HepG2 (cell line): ENCODE measurements at regions not wholly inside any gene's neighbourhood (a gene's known extent, or its start where the extent isn't known, plus 50 kb on each side); places are given as distances from the start of the nearest gene placed in this dataset.

Source experiments
- ATAC-seq: fragments of 200-7000 bp; cut with Tn5 transposase; 3 replicates; pipeline ENCODE4 v1.9.1; 2020; ENCODE audit warnings: mild to moderate bottlenecking, moderate library complexity
- BruUV-seq: library from RNA; stranded (reverse); fragments of 400-500 nt; replicated peaks from 2 replicates; lab custom pipeline; 2021; lab: Mats Ljungman, UMichigan
- CTCF ChIA-PET: fragments of 300-600 bp; formaldehyde crosslinking; extraction: SDS; loops from one replicate; lab custom pipeline; 2021; ENCODE audit warnings: low total read pairs, inconsistent platforms, low intra/inter-chr PET ratio; lab: Yijun Ruan, JAX
- POLR2A ChIA-PET: fragments of 350-600 bp; sonication (Branson Sonifier 250); formaldehyde crosslinking; loops from one replicate; lab custom pipeline; 2020; ENCODE audit warnings: antibody characterized with exemption, inconsistent platforms; lab: Yijun Ruan, JAX
- DNase-seq: peaks from one replicate; pipeline ENCODE4 v3.0.0-alpha.2; 2015; ENCODE audit warnings: low spot score
- FAIRE-seq: peaks from 3 replicates; lab custom pipeline; 2011; peaks lifted over from hg19 to GRCh38; lab: Jason Lieb, UNC
- H2AFZ ChIP-seq: one replicate; pipeline ENCODE4 v1.6.1; 2011; ENCODE audit warnings: low read length, inconsistent platforms
- H3K27ac ChIP-seq: fragments of 300-600 bp; 3 replicates; pipeline ENCODE4 v1.8.0; 2011; ENCODE audit warnings: mixed run types, mild to moderate bottlenecking, mixed read lengths, low read length, inconsistent platforms; ENCODE audit not compliant: insufficient read depth; ENCODE audit errors: extremely low read length
- H3K27me3 ChIP-seq, 2 experiments: fragments of 200-600 bp in 1 of 2; 2 replicates in 1 of 2; 3 replicates in 1 of 2; pipeline versions ENCODE4 v1.6.0 to v1.8.0; 2011; ENCODE audit warnings: low read length in 2 of 2, mild to moderate bottlenecking in 2 of 2, moderate library complexity in 2 of 2, inconsistent platforms in 1 of 2; ENCODE audit not compliant: insufficient read depth in 2 of 2, control insufficient read depth in 1 of 2
- H3K36me3 ChIP-seq, 2 experiments: fragments of 200-600 bp in 1 of 2; replicated peaks in 1 of 2; 2 replicates in 1 of 2; 3 replicates in 1 of 2; pipeline versions ENCODE4 v1.5.1 to v1.8.0; 2011; ENCODE audit warnings: low read length in 2 of 2, inconsistent platforms in 1 of 2; ENCODE audit not compliant: insufficient read depth in 2 of 2, control insufficient read depth in 1 of 2
- H3K4me1 ChIP-seq: 2 replicates; pipeline ENCODE4 v1.5.1; 2012; ENCODE audit warnings: low read length, inconsistent platforms; ENCODE audit not compliant: insufficient read depth
- H3K4me2 ChIP-seq: 2 replicates; pipeline ENCODE4 v1.6.0; 2011; ENCODE audit warnings: low read depth, low read length, inconsistent platforms
- H3K4me3 ChIP-seq, 3 experiments: fragments of 200-600 bp in 1 of 3; sonication (generic), shearing (Covaris generic) in 1 of 3; replicated peaks in 1 of 3; 2 replicates each; pipeline ENCODE4 v1.5.1; 2011 to 2016; ENCODE audit warnings: low read length in 3 of 3, inconsistent platforms in 2 of 3, low read depth in 2 of 3, mild to moderate bottlenecking in 2 of 3, control low read depth in 1 of 3, mixed read lengths in 1 of 3; ENCODE audit not compliant: insufficient read depth in 1 of 3
- H3K79me2 ChIP-seq: one replicate; pipeline ENCODE4 v1.6.1; 2011; ENCODE audit warnings: low read length, inconsistent platforms; ENCODE audit not compliant: insufficient read depth
- H3K9ac ChIP-seq: 2 replicates; pipeline ENCODE4 v1.6.0; 2011; ENCODE audit warnings: mild to moderate bottlenecking, low read depth, low read length, inconsistent platforms; ENCODE audit not compliant: insufficient read depth
- H3K9me3 ChIP-seq: 2 replicates; pipeline ENCODE4 v1.5.1; 2012; ENCODE audit warnings: mild to moderate bottlenecking, low read length
- H4K20me1 ChIP-seq: 2 replicates; pipeline ENCODE4 v1.6.0; 2011; ENCODE audit warnings: inconsistent platforms, mild to moderate bottlenecking, low read length, moderate library complexity; ENCODE audit not compliant: insufficient read depth
- AHR ChIP-seq: IDR thresholded peaks from 2 replicates; pipeline ENCODE4 v1.6.1; 2018; ENCODE audit warnings: missing genetic modification reagents, missing compliant biosample characterization
- CENPX ChIP-seq: sonication (generic); formaldehyde crosslinking; IDR thresholded peaks from 2 replicates; pipeline ENCODE4 v1.9.0; 2021; ENCODE audit warnings: mild to moderate bottlenecking, missing genetic modification reagents, moderate library complexity
- FUBP1 ChIP-seq: sonication (generic); formaldehyde crosslinking; IDR thresholded peaks from 2 replicates; pipeline ENCODE4 v1.5.1; 2020; ENCODE audit warnings: missing genetic modification reagents, mild to moderate bottlenecking, borderline replicate concordance
- KIAA2018 ChIP-seq: sonication (generic); formaldehyde crosslinking; IDR thresholded peaks from 2 replicates; pipeline ENCODE4 v1.5.0; 2020; ENCODE audit warnings: mild to moderate bottlenecking, missing genetic modification reagents, borderline replicate concordance
- MYC ChIP-seq: sonication (generic); formaldehyde crosslinking; IDR thresholded peaks from 2 replicates; pipeline ENCODE4 v1.9.0; 2021; ENCODE audit warnings: missing genetic modification reagents, borderline replicate concordance
- PLRG1 ChIP-seq: fragments of 450-650 bp; conservative IDR thresholded peaks from 2 replicates; pipeline ENCODE4 v1.6.1; 2016
- ZBTB20 ChIP-seq: sonication (generic); formaldehyde crosslinking; IDR thresholded peaks from 2 replicates; pipeline ENCODE4 v1.8.1; 2023; ENCODE audit warnings: missing genetic modification reagents, low read depth, mild to moderate bottlenecking, borderline replicate concordance
- ZNF446 ChIP-seq: sonication (generic); formaldehyde crosslinking; IDR thresholded peaks from 2 replicates; pipeline ENCODE4 v1.5.0; 2020; ENCODE audit warnings: mild to moderate bottlenecking, missing genetic modification reagents
- ZNF747 ChIP-seq: sonication (generic); formaldehyde crosslinking; IDR thresholded peaks from 2 replicates; pipeline ENCODE4 v1.8.1; 2023; ENCODE audit warnings: missing genetic modification reagents, mild to moderate bottlenecking, borderline replicate concordance
- WGBS: methylation state at CpG from one replicate; pipeline ENCODE4 v1.1.6; 2017; ENCODE audit warnings: low lambda C conversion rate; 5-methylcytosine and 5-hydroxymethylcytosine counted together
- in situ Hi-C: cut with HindIII; loops from 2 replicates; pipeline ENCODE4 v1.10.0; 2017; ENCODE audit warnings: low pct_unique_long_range_greater_than_20kb; ENCODE audit not compliant: extremely low pct_ligation_motif_present
- intact Hi-C: fragments of 100-400 bp; cut with micrococcal nuclease; formaldehyde crosslinking; loops from one replicate; pipeline ENCODE4 v1.10.0; 2022; ENCODE audit not compliant: unreplicated experiment
- TF ChIP-seq, protein P1 (sequence below): sonication (generic); formaldehyde crosslinking; IDR thresholded peaks from 2 replicates; pipeline ENCODE4 v1.8.1; 2023; ENCODE audit warnings: mild to moderate bottlenecking, missing genetic modification reagents, borderline replicate concordance
- TF ChIP-seq, protein P2 (sequence below), 2 experiments: sonication (generic) in 1 of 2; formaldehyde crosslinking in 1 of 2; IDR thresholded peaks; 2 replicates each; pipeline versions ENCODE4 v1.4.0 to v1.6.1; 2018 to 2020; ENCODE audit warnings: missing genetic modification reagents in 2 of 2, borderline replicate concordance in 1 of 2, low read depth in 1 of 2, mild to moderate bottlenecking in 1 of 2, missing biosample characterization in 1 of 2

DNA sequence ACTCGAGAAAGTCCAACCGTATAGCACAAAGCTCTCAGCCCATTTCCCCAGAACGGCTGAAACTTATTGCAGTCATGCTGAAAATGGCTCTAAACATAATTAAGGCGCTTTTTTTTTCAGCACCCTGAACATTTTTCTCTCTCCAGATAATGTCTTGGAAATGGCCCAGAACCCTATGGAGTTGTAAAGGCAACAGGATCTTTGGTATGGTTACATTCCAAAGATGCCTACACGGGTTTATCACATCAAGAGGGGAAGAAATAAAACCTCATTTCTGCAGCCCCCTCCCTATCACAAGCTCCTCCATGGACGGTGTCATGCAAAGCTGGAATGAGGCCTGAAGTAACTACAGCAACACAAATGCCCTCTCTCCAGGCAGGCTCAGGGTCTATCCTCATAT lies 126.4 kb upstream of the GALNT2 start (continued):
- TF ChIP-seq MYC (CRISPR knock-in tag) (no peak), ZNF747 (CRISPR knock-in tag) (no peak), CENPX (CRISPR knock-in tag) (no peak)
- TF ChIP-seq, protein P1, sequence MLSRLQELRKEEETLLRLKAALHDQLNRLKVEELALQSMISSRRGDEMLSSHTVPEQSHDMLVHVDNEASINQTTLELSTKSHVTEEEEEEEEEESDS (CRISPR knock-in tag): no peak
- TF ChIP-seq, all 625 proteins: peak for 0

DNA sequence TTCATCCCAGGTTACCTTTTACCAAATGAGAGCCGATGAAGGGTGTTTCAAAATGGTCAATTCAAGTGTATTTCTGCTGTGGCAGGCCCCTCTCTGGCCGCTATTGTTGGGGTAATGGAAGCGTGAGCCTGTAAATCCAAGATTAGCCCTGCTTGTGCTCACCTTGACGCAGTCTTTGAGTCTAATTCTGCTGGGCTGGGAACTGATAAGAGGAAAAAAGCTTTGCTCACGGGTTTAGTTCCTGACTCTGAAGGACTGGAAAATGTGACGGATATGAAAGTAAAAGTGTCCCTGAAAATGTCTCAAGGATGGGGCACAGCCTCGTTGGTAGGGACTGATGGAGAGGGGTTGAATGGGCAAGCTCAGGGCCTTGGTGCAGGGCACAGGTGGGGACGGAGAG lies 125.9 kb upstream of the GALNT2 start:
- 33% methylated on average over 8 of the region's 8 CpGs for WGBS
- H3K27me3 ChIP-seq: peaks cover 0 to 32% of the 10 kb centered on the region in 2 experiments; a peak in 3 of 5 replicates
- TF ChIP-seq ZBTB20 (CRISPR knock-in tag): no peak
- no peak for TF ChIP-seq ZNF446
- no peak for TF ChIP-seq AHR (CRISPR knock-in tag)
- TF ChIP-seq FUBP1 (CRISPR knock-in tag): no peak
- TF ChIP-seq, protein P2, sequence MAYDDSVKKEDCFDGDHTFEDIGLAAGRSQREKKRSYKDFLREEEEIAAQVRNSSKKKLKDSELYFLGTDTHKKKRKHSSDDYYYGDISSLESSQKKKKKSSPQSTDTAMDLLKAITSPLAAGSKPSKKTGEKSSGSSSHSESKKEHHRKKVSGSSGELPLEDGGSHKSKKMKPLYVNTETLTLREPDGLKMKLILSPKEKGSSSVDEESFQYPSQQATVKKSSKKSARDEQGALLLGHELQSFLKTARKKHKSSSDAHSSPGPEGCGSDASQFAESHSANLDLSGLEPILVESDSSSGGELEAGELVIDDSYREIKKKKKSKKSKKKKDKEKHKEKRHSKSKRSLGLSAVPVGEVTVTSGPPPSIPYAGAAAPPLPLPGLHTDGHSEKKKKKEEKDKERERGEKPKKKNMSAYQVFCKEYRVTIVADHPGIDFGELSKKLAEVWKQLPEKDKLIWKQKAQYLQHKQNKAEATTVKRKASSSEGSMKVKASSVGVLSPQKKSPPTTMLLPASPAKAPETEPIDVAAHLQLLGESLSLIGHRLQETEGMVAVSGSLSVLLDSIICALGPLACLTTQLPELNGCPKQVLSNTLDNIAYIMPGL (CRISPR knock-in tag; IDR thresholded peaks at IDR 0.05; ENCODE audit: borderline replicate concordance in 1 of 2, low read depth in 1 of 2): no peak
- no peak for TF ChIP-seq KIAA2018
- TF ChIP-seq PLRG1: no peak

More for the DNA sequence above, 125.9 kb upstream of the GALNT2 start:
- H3K9me3 ChIP-seq: no peaks in the 10 kb centered on the region
- no peaks in the 10 kb centered on the region for H3K4me1 ChIP-seq
- DNase-seq: no peak
- FAIRE-seq: no peak
- in situ Hi-C loops: no loop called here
- ATAC-seq: no peak
- no peaks in the 10 kb centered on the region for H3K79me2 ChIP-seq
- CTCF ChIA-PET: no interaction called here
- POLR2A ChIA-PET: no interaction called here
- no peak overlapping the region for H2AFZ ChIP-seq
- intact Hi-C loops: no loop called here
- H3K4me2 ChIP-seq: no peak overlapping the region
- H3K4me3 ChIP-seq: no peak overlapping the region
- H3K27ac ChIP-seq: no peak overlapping the region
- H3K9ac ChIP-seq: no peak overlapping the region
- BruUV-seq: no TSS peak
- no peaks in the 10 kb centered on the region for H4K20me1 ChIP-seq
- no peaks in the 10 kb centered on the region for H3K36me3 ChIP-seq
